H1 (cell line): ENCODE measurements at regions not wholly inside any gene's neighbourhood (a gene's known extent, or its start where the extent isn't known, plus 50 kb on each side); places are given as distances from the start of the nearest gene placed in this dataset.

Experiments
- CTCF ChIA-PET: fragments of 300-600 bp; sonication (Branson Sonifier 250); formaldehyde crosslinking; loops from one replicate; lab custom pipeline; 2021; ENCODE audit not compliant: partially characterized antibody; lab: Charles Lee
- POLR2A ChIA-PET: fragments of 300-600 bp; sonication (Branson Sonifier 250); formaldehyde crosslinking; loops from one replicate; lab custom pipeline; 2021; ENCODE audit warnings: inconsistent platforms; ENCODE audit not compliant: partially characterized antibody; lab: Charles Lee
- DNase-seq, 2 experiments: peaks; one replicate each; pipeline versions ENCODE4 v3.0.0 to v3.0.0-alpha.2; 2010 to 2022; ENCODE audit warnings: low spot score in 2 of 2, low read depth in 1 of 2, mixed read lengths in 1 of 2
- FAIRE-seq: peaks from 2 replicates; lab custom pipeline; 2011; peaks lifted over from hg19 to GRCh38; lab: Jason Lieb, UNC
- H2AFZ ChIP-seq: 2 replicates; pipeline ENCODE4 v1.8.1; 2012; ENCODE audit warnings: low read length, inconsistent platforms
- H2AK5ac ChIP-seq: 2 replicates; pipeline ENCODE4 v1.6.1; 2013; ENCODE audit warnings: low read depth, low read length
- H2BK120ac ChIP-seq: replicated peaks from 2 replicates; pipeline ENCODE3; 2013; ENCODE audit warnings: low read depth, low read length, inconsistent platforms
- H2BK12ac ChIP-seq: 2 replicates; pipeline ENCODE4 v1.6.1; 2013; ENCODE audit warnings: low read depth, low read length
- H2BK15ac ChIP-seq: 2 replicates; pipeline ENCODE4 v1.6.1; 2013; ENCODE audit warnings: low read length
- H2BK20ac ChIP-seq: 2 replicates; pipeline ENCODE4 v1.6.1; 2013; ENCODE audit warnings: low read length
- H2BK5ac ChIP-seq: 2 replicates; pipeline ENCODE4 v1.6.1; 2013; ENCODE audit warnings: low read depth, low read length
- H3K14ac ChIP-seq: 2 replicates; pipeline ENCODE4 v1.6.1; 2013; ENCODE audit warnings: inconsistent platforms; ENCODE audit not compliant: insufficient read length
- H3K18ac ChIP-seq: 2 replicates; pipeline ENCODE4 v1.6.1; 2013; ENCODE audit warnings: low read length; ENCODE audit errors: extremely low read depth
- H3K23ac ChIP-seq: 2 replicates; pipeline ENCODE4 v1.6.1; 2013; ENCODE audit warnings: inconsistent platforms; ENCODE audit not compliant: insufficient read length
- H3K23me2 ChIP-seq: 2 replicates; pipeline ENCODE4 v1.6.1; 2013; ENCODE audit warnings: low read depth, low read length
- H3K27ac ChIP-seq: 2 replicates; pipeline ENCODE4 v1.6.1; 2011; ENCODE audit warnings: low read depth, low read length, inconsistent platforms
- H3K27me3 ChIP-seq, 4 experiments: replicated peaks in 1 of 4; 1 replicate in 1 of 4; 2 replicates in 3 of 4; pipeline versions ENCODE4 v1.6.1 to v1.8.1; 2011 to 2013; ENCODE audit warnings: low read length in 3 of 4, mild to moderate bottlenecking in 3 of 4, inconsistent platforms in 2 of 4, mixed read lengths in 2 of 4, moderate library complexity in 1 of 4; ENCODE audit not compliant: control insufficient read depth in 3 of 4, insufficient read depth in 3 of 4; ENCODE audit errors: extremely low read depth in 1 of 4
- H3K36me3 ChIP-seq, 4 experiments: 2 replicates each; pipeline versions ENCODE4 v1.6.1 to v1.8.1; 2011 to 2013; ENCODE audit warnings: mild to moderate bottlenecking in 4 of 4, low read length in 3 of 4, moderate library complexity in 2 of 4, control low read depth in 1 of 4, inconsistent platforms in 1 of 4; ENCODE audit not compliant: insufficient read depth in 4 of 4, control insufficient read depth in 2 of 4
- H3K4ac ChIP-seq: replicated peaks from 2 replicates; pipeline ENCODE3; 2013; ENCODE audit warnings: low read length, low read depth, mixed read lengths, inconsistent platforms; ENCODE audit not compliant: insufficient read length
- H3K4me1 ChIP-seq, 4 experiments: replicated peaks in 1 of 4; 1 replicate in 1 of 4; 2 replicates in 3 of 4; pipeline versions ENCODE4 v1.6.1 to v1.8.1; 2011 to 2013; ENCODE audit warnings: low read length in 3 of 4, inconsistent platforms in 2 of 4, mixed read lengths in 1 of 4; ENCODE audit not compliant: insufficient read depth in 4 of 4, control insufficient read depth in 3 of 4
- H3K4me2 ChIP-seq, 2 experiments: 2 replicates each; pipeline versions ENCODE4 v1.6.1 to v1.8.1; 2011 to 2013; ENCODE audit warnings: low read depth in 2 of 2, low read length in 2 of 2, control low read depth in 1 of 2, inconsistent platforms in 1 of 2, mild to moderate bottlenecking in 1 of 2; ENCODE audit not compliant: insufficient read depth in 1 of 2
- H3K4me3 ChIP-seq, 4 experiments: fragments of 200-600, 300-600 bp in 1 of 4; sonication (generic), shearing (Covaris generic), sonication (Bioruptor Twin) in 1 of 4; 2 replicates each; pipeline versions ENCODE4 v1.5.1 to v1.8.1; 2011 to 2016; ENCODE audit warnings: low read length in 4 of 4, low read depth in 3 of 4, control low read depth in 2 of 4, inconsistent platforms in 2 of 4, mild to moderate bottlenecking in 2 of 4, mixed read lengths in 1 of 4, moderate library complexity in 1 of 4; ENCODE audit not compliant: insufficient read depth in 2 of 4; ENCODE audit errors: extremely low read depth in 1 of 4
- H3K56ac ChIP-seq: replicated peaks from 2 replicates; pipeline ENCODE3; 2013; ENCODE audit warnings: low read depth, mild to moderate bottlenecking, mixed read lengths, low read length, inconsistent platforms; ENCODE audit not compliant: insufficient read length
- H3K79me1 ChIP-seq: 2 replicates; pipeline ENCODE4 v1.6.1; 2013; ENCODE audit warnings: low read depth, low read length, control low read depth
- H3K79me2 ChIP-seq, 2 experiments: 2 replicates each; pipeline versions ENCODE4 v1.6.1 to v1.8.1; 2012 to 2013; ENCODE audit warnings: low read length in 2 of 2, mild to moderate bottlenecking in 2 of 2, inconsistent platforms in 1 of 2; ENCODE audit not compliant: insufficient read depth in 2 of 2, control insufficient read depth in 1 of 2
- H3K9ac ChIP-seq, 4 experiments: replicated peaks in 1 of 4; 1 replicate in 1 of 4; 2 replicates in 3 of 4; pipeline versions ENCODE4 v1.6.1 to v1.8.1; 2011 to 2013; ENCODE audit warnings: low read depth in 3 of 4, low read length in 3 of 4, control low read depth in 2 of 4, mild to moderate bottlenecking in 2 of 4, moderate library complexity in 2 of 4, inconsistent platforms in 1 of 4; ENCODE audit errors: extremely low read depth in 1 of 4
- H3K9me3 ChIP-seq, 2 experiments: 2 replicates each; pipeline versions ENCODE4 v1.6.1 to v1.8.1; 2012 to 2013; ENCODE audit warnings: mild to moderate bottlenecking in 2 of 2, moderate library complexity in 2 of 2, control low read depth in 1 of 2, inconsistent platforms in 1 of 2, low read depth in 1 of 2, low read length in 1 of 2, mixed read lengths in 1 of 2; ENCODE audit not compliant: insufficient read depth in 2 of 2
- H4K20me1 ChIP-seq, 2 experiments: replicated peaks in 1 of 2; 2 replicates each; pipeline versions ENCODE3 to v1.8.1; 2011 to 2013; ENCODE audit warnings: inconsistent platforms in 2 of 2, low read length in 2 of 2, mild to moderate bottlenecking in 1 of 2; ENCODE audit not compliant: insufficient read depth in 2 of 2, control insufficient read depth in 1 of 2
- H4K5ac ChIP-seq: 2 replicates; pipeline ENCODE4 v1.6.1; 2013; ENCODE audit warnings: low read length, low read depth, mixed read lengths, inconsistent platforms; ENCODE audit not compliant: insufficient read length
- H4K8ac ChIP-seq: 2 replicates; pipeline ENCODE4 v1.8.0; 2013; ENCODE audit warnings: mild to moderate bottlenecking, moderate library complexity, low read length, inconsistent platforms; ENCODE audit not compliant: insufficient read depth; ENCODE audit errors: extremely low read depth
- H4K91ac ChIP-seq: replicated peaks from 2 replicates; pipeline ENCODE3; 2013; ENCODE audit warnings: low read length, mixed read lengths, inconsistent platforms; ENCODE audit not compliant: insufficient read length
- FOSL1 ChIP-seq: IDR thresholded peaks from 2 replicates; pipeline ENCODE4 v1.6.1; 2011; ENCODE audit warnings: mild to moderate bottlenecking, low read depth, low read length, moderate library complexity; ENCODE audit not compliant: insufficient read depth
- HDAC6 ChIP-seq: IDR thresholded peaks from one replicate; pipeline ENCODE4 v1.7.1; 2012; ENCODE audit warnings: low read depth, mild to moderate bottlenecking, inconsistent platforms, low read length, moderate library complexity
- KDM1A ChIP-seq: fragments of 200-600, 300-600 bp; sonication (generic); IDR thresholded peaks from 2 replicates; pipeline ENCODE4 v1.7.1; 2016; ENCODE audit warnings: mild to moderate bottlenecking, low read length, borderline replicate concordance
- RXRA ChIP-seq: IDR thresholded peaks from 2 replicates; pipeline ENCODE4 v1.6.1; 2011; ENCODE audit warnings: low read depth, mild to moderate bottlenecking, low read length, moderate library complexity; ENCODE audit not compliant: insufficient read depth
- WGBS, 2 experiments: shearing (Covaris generic) in 1 of 2; methylation state at CpG; one replicate each; pipeline versions ENCODE4 v1.1.6 to v1.1.7; 2013 to 2015; ENCODE audit warnings: low lambda C conversion rate in 2 of 2, mixed read lengths in 2 of 2, inconsistent platforms in 1 of 2, low coverage in 1 of 2, missing lambda C conversion rate in 1 of 2; ENCODE audit not compliant: insufficient replicate concordance in 2 of 2, insufficient coverage in 1 of 2, insufficient read length in 1 of 2; ENCODE audit errors: extremely low coverage in 1 of 2, missing lambda C conversion rate in 1 of 2; 5-methylcytosine and 5-hydroxymethylcytosine counted together

DNA sequence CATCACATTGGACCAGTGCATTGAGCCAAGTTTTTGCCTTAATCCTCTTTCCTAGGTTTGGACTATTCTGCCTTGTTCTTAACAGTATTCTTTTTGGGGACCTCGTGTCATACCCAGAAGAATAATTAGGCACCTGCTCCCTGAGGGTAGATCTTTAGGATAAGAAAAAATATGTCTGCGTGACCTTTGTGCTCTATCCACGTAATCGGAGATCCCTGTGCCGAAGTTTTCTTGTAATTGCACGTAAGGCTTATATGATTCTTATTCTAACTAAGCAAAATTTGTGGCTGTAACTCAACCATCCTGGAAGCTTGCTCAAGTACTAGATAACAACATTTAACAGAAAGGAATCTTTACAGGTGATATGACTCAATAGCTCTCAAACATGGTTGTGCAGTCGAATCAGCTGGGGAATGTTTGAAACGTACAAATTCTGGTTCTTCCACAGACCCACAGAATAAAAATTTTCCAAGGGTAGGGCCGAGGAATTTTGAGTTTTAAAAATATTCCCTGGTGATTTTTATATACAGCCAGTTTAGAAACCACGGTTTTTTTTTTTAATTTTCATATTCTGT is 344.3 kb downstream of the GBA3 start:
- Histone ChIP-seq H3K4ac (no peak overlapping the region), H4K8ac (no peak overlapping the region), H2BK12ac (no peak overlapping the region), H4K20me1 (no peaks in the 10 kb centered on the region), H2BK120ac (no peak overlapping the region), H3K27ac (no peak overlapping the region), H3K36me3 (no peaks in the 10 kb centered on the region), H3K9ac (no peak overlapping the region), H3K14ac (no peak overlapping the region), H4K5ac (no peak overlapping the region), H3K4me1 (no peaks in the 10 kb centered on the region; a peak in 1 of 7 replicates), H3K27me3 (no peaks in the 10 kb centered on the region), H3K4me2 (no peak overlapping the region), H3K79me1 (no peaks in the 10 kb centered on the region), H3K23ac (no peak overlapping the region), H2BK5ac (no peak overlapping the region), H2BK20ac (no peak overlapping the region), H3K56ac (no peak overlapping the region), H3K79me2 (no peaks in the 10 kb centered on the region), H3K23me2 (no peaks in the 10 kb centered on the region), H2AK5ac (no peak overlapping the region), H2AFZ (no peak overlapping the region), H3K18ac (no peak overlapping the region), H3K4me3 (no peak overlapping the region), H2BK15ac (no peak overlapping the region), H3K9me3 (no peaks in the 10 kb centered on the region), H4K91ac (no peak overlapping the region)
- WGBS, 2 experiments, result 94% methylated on average over 10 of the region's 10 CpGs; no CpG with 5 or more reads in 1 of the 2 experiments
- CTCF ChIA-PET, result interaction anchor here (0.6 to 1.2 kb wide), 2 partner anchors 10 to 738 kb away, joined by 3 to 4 read pairs; no protein-coding TSS in a partner anchor
- POLR2A ChIA-PET, result no interaction called here
- no peak for FAIRE-seq
- DNase-seq, result no peak
- no peak for TF ChIP-seq RXRA
- TF ChIP-seq KDM1A, result no peak
- no peak for TF ChIP-seq HDAC6
- no peak for TF ChIP-seq FOSL1
